ENCODE measurements at regions not wholly inside any gene's neighbourhood (a gene's known extent, or its start where the extent isn't known, plus 50 kb on each side); places are given as distances from the start of the nearest gene placed in this dataset.

- TF ChIP-seq, protein P1, sequence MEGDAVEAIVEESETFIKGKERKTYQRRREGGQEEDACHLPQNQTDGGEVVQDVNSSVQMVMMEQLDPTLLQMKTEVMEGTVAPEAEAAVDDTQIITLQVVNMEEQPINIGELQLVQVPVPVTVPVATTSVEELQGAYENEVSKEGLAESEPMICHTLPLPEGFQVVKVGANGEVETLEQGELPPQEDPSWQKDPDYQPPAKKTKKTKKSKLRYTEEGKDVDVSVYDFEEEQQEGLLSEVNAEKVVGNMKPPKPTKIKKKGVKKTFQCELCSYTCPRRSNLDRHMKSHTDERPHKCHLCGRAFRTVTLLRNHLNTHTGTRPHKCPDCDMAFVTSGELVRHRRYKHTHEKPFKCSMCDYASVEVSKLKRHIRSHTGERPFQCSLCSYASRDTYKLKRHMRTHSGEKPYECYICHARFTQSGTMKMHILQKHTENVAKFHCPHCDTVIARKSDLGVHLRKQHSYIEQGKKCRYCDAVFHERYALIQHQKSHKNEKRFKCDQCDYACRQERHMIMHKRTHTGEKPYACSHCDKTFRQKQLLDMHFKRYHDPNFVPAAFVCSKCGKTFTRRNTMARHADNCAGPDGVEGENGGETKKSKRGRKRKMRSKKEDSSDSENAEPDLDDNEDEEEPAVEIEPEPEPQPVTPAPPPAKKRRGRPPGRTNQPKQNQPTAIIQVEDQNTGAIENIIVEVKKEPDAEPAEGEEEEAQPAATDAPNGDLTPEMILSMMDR (IDR thresholded peaks at IDR 0.05) = no peak
- no peak for TF ChIP-seq POLR2A (IDR thresholded peaks at IDR 0.05)
These were observed 162.8 kb downstream of the ATP6V1G3 start for GRCh38 chr1:198377702-198378101.
